Mesenchymal stem cell (in vitro differentiated cells and primary cell): ENCODE measurements at regions not wholly inside any gene's neighbourhood (a gene's known extent, or its start where the extent isn't known, plus 50 kb on each side); places are given as distances from the start of the nearest gene placed in this dataset.

Experiments used
- DNase-seq: peaks from one replicate; pipeline ENCODE4 v3.0.0-alpha.2; 2013
- H2AFZ ChIP-seq: one replicate; pipeline ENCODE4 v1.6.1; 2013; ENCODE audit warnings: low read depth, mild to moderate bottlenecking, control low read depth, inconsistent platforms, low read length, moderate library complexity
- H2AK5ac ChIP-seq: 2 replicates; pipeline ENCODE4 v1.6.1; 2013; ENCODE audit warnings: low read length, moderate library complexity, mild to moderate bottlenecking, inconsistent platforms; ENCODE audit not compliant: severe bottlenecking
- H2BK120ac ChIP-seq: one replicate; pipeline ENCODE4 v1.6.1; 2013; ENCODE audit warnings: low read depth, mild to moderate bottlenecking, inconsistent platforms, low read length, moderate library complexity
- H2BK12ac ChIP-seq, 2 experiments: one replicate each; pipeline ENCODE4 v1.6.1; 2013; ENCODE audit warnings: inconsistent platforms in 2 of 2, low read length in 2 of 2, mild to moderate bottlenecking in 2 of 2, moderate library complexity in 2 of 2, control low read depth in 1 of 2
- H2BK15ac ChIP-seq: one replicate; pipeline ENCODE4 v1.6.1; 2013; ENCODE audit warnings: mild to moderate bottlenecking, low read depth, inconsistent platforms; ENCODE audit not compliant: poor library complexity, severe bottlenecking
- H2BK5ac ChIP-seq: 2 replicates; pipeline ENCODE4 v1.6.1; 2013; ENCODE audit warnings: low read depth, mild to moderate bottlenecking, low read length, control low read depth, inconsistent platforms; ENCODE audit not compliant: poor library complexity, severe bottlenecking
- H3K14ac ChIP-seq, 2 experiments: one replicate each; pipeline ENCODE4 v1.6.1; 2013; ENCODE audit warnings: inconsistent platforms in 2 of 2, low read length in 2 of 2, control low read depth in 1 of 2, mild to moderate bottlenecking in 1 of 2, moderate library complexity in 1 of 2
- H3K18ac ChIP-seq, 2 experiments: one replicate each; pipeline ENCODE4 v1.6.1; 2013; ENCODE audit warnings: inconsistent platforms in 2 of 2, low read length in 2 of 2, control low read depth in 1 of 2, low read depth in 1 of 2, mild to moderate bottlenecking in 1 of 2
- H3K23ac ChIP-seq, 2 experiments: one replicate each; pipeline ENCODE4 v1.6.1; 2013; ENCODE audit warnings: inconsistent platforms in 2 of 2, low read length in 2 of 2, mild to moderate bottlenecking in 2 of 2, moderate library complexity in 2 of 2, control low read depth in 1 of 2
- H3K27ac ChIP-seq: 2 replicates; pipeline ENCODE4 v1.5.1; 2013; ENCODE audit warnings: mild to moderate bottlenecking, moderate library complexity, low read length, control low read depth, inconsistent platforms; ENCODE audit not compliant: poor library complexity, severe bottlenecking
- H3K27me3 ChIP-seq, 2 experiments: 2 replicates each; pipeline versions ENCODE4 v1.6.1 to v1.7.0; 2013; ENCODE audit warnings: low read length in 2 of 2, mild to moderate bottlenecking in 2 of 2, moderate library complexity in 2 of 2, control low read depth in 1 of 2, inconsistent platforms in 1 of 2; ENCODE audit not compliant: control insufficient read depth in 1 of 2, insufficient read depth in 1 of 2
- H3K36me3 ChIP-seq, 2 experiments: 2 replicates each; pipeline versions ENCODE4 v1.6.1 to v1.7.0; 2013; ENCODE audit warnings: low read length in 2 of 2, control low read depth in 1 of 2, inconsistent platforms in 1 of 2, low read depth in 1 of 2, mild to moderate bottlenecking in 1 of 2; ENCODE audit not compliant: insufficient read depth in 2 of 2, control insufficient read depth in 1 of 2
- H3K4ac ChIP-seq, 2 experiments: one replicate each; pipeline ENCODE4 v1.6.1; 2013; ENCODE audit warnings: inconsistent platforms in 2 of 2, low read length in 2 of 2, mild to moderate bottlenecking in 2 of 2, moderate library complexity in 2 of 2, control low read depth in 1 of 2, low read depth in 1 of 2
- H3K4me1 ChIP-seq: 2 replicates; pipeline ENCODE4 v1.6.1; 2013; ENCODE audit warnings: low read depth, low read length, control low read depth; ENCODE audit not compliant: control insufficient read depth, insufficient read depth
- H3K4me2 ChIP-seq: 2 replicates; pipeline ENCODE4 v1.6.1; 2013; ENCODE audit warnings: low read length, mild to moderate bottlenecking, inconsistent platforms; ENCODE audit not compliant: poor library complexity, severe bottlenecking
- H3K4me3 ChIP-seq, 2 experiments: 2 replicates each; pipeline versions ENCODE4 v1.5.1 to v1.7.0; 2013; ENCODE audit warnings: low read length in 2 of 2, mild to moderate bottlenecking in 2 of 2, control low read depth in 1 of 2, low read depth in 1 of 2; ENCODE audit not compliant: insufficient read depth in 1 of 2
- H3K79me1 ChIP-seq: replicated peaks from 2 replicates; pipeline ENCODE4 v1.6.1; 2013; ENCODE audit warnings: mild to moderate bottlenecking, control low read depth, low read length, inconsistent platforms; ENCODE audit not compliant: poor library complexity, severe bottlenecking
- H3K9ac ChIP-seq: 2 replicates; pipeline ENCODE4 v1.7.0; 2013; ENCODE audit warnings: mild to moderate bottlenecking, low read length, moderate library complexity
- H3K9me3 ChIP-seq: 2 replicates; pipeline ENCODE4 v1.7.0; 2013; ENCODE audit warnings: mild to moderate bottlenecking, low read length; ENCODE audit not compliant: control insufficient read depth
- H4K8ac ChIP-seq: one replicate; pipeline ENCODE4 v1.6.1; 2013; ENCODE audit warnings: inconsistent platforms, mild to moderate bottlenecking, low read length, moderate library complexity
- H4K91ac ChIP-seq: one replicate; pipeline ENCODE4 v1.6.1; 2013; ENCODE audit warnings: mild to moderate bottlenecking, low read length, inconsistent platforms
- WGBS: methylation state at CpG from one replicate; pipeline ENCODE4 v1.1.7; 2013; ENCODE audit warnings: mixed read lengths; 5-methylcytosine and 5-hydroxymethylcytosine counted together

DNA sequence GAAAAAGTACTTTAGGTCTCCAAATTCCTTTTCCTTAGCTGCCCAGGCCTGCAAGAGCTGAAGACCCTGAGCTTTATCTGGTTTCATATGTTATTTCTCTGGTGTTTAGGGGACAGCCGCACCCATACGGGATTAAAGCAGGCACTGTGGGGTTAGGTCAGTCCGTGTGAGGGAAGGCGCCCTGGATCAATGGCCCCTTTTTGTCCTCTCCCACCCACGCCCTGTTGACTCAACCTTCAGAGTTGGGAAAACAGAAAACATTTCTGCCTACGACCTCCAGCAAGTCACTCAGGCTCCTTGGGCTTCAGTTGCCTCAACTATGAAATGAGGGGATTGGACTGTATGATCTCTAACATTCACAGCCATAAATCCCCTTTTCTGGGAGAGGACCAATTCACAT is 55.2 kb upstream of the BARX2 start:
- no peaks in the 10 kb centered on the region for H3K9me3 ChIP-seq
- no peak overlapping the region for H3K18ac ChIP-seq
- H3K4me3 ChIP-seq = no peak overlapping the region
- WGBS = 82% methylated on average over 4 of the region's 6 CpGs
- no peak overlapping the region for H2AFZ ChIP-seq
- no peaks in the 10 kb centered on the region for H3K36me3 ChIP-seq
- H3K14ac ChIP-seq = no peak overlapping the region
- H2BK120ac ChIP-seq = no peak overlapping the region
- H3K4ac ChIP-seq = no peak overlapping the region
- no peak overlapping the region for H2AK5ac ChIP-seq
- peaks cover 5 to 12% of the 10 kb centered on the region in 2 experiments for H3K27me3 ChIP-seq
- no peaks in the 10 kb centered on the region for H3K79me1 ChIP-seq
- DNase-seq = no peak
- no peak overlapping the region for H3K27ac ChIP-seq
- H2BK12ac ChIP-seq = no peak overlapping the region
- no peaks in the 10 kb centered on the region for H3K4me1 ChIP-seq
- H4K8ac ChIP-seq = no peak overlapping the region
- H4K91ac ChIP-seq = no peak overlapping the region
- H3K4me2 ChIP-seq = no peak overlapping the region
- H2BK15ac ChIP-seq = no peak overlapping the region
- no peak overlapping the region for H3K23ac ChIP-seq
- H2BK5ac ChIP-seq = no peak overlapping the region
- no peak overlapping the region for H3K9ac ChIP-seq

DNA sequence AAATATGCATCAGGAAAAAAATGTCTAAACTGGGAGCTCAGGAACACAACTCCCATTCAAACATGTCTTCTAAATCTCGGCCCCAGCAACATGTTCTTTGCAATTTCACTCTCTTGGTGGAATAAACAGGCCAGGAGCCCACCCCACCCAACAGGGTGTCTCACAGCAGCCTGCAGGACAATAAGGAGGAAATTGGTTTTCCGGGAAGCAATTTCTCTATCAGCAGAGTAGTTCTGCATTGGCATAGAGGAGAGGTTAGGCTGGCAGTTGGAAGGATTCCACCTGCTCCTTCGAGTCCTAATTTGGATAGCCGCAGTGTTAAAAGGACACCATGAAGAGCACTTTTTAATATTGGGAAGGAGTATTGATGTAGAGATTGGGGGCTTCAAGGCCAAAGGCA is 55.9 kb upstream of the BARX2 start:
- H3K4me2 ChIP-seq = no peak overlapping the region
- H3K4ac ChIP-seq = no peak overlapping the region
- H2BK120ac ChIP-seq = no peak overlapping the region
- peaks cover 11 to 12% of the 10 kb centered on the region in 2 experiments for H3K27me3 ChIP-seq
- H2AK5ac ChIP-seq = no peak overlapping the region
- H2BK15ac ChIP-seq = no peak overlapping the region
- no peak overlapping the region for H3K23ac ChIP-seq
- no peak overlapping the region for H2AFZ ChIP-seq
- H3K27ac ChIP-seq = no peak overlapping the region
- H3K14ac ChIP-seq = no peak overlapping the region
- no peaks in the 10 kb centered on the region for H3K4me1 ChIP-seq
- DNase-seq = no peak
- H3K36me3 ChIP-seq = no peaks in the 10 kb centered on the region
- no peak overlapping the region for H3K9ac ChIP-seq
- no peaks in the 10 kb centered on the region for H3K9me3 ChIP-seq
- WGBS = 83% methylated on average over 4 of the region's 4 CpGs
- H3K4me3 ChIP-seq = no peak overlapping the region
- no peak overlapping the region for H4K91ac ChIP-seq
- H2BK12ac ChIP-seq = no peak overlapping the region
- H3K79me1 ChIP-seq = no peaks in the 10 kb centered on the region
- H2BK5ac ChIP-seq = no peak overlapping the region
- H3K18ac ChIP-seq = no peak overlapping the region
- H4K8ac ChIP-seq = no peak overlapping the region

DNA sequence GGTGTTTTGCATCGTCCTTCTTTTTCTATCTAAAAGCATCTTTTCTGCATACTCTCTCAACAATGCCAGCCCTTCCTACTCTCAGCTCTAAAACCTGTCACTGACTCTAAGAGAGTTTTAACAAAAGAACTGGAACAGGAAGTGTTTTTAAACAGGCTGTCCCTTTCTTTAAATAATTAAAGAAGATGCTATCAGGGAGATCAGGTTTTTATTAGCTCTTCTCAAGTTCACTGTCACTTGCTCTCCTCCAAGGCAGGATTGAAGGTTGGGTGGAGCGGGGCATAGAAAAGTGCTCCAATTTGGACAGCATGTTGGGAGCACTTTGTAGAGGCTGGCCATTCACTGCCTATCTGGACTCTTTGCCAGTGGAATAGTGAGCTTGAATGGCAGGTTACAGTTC is 56.4 kb upstream of the BARX2 start:
- Histone ChIP-seq H3K4me3 (no peak overlapping the region), H2AK5ac (no peak overlapping the region)

DNA sequence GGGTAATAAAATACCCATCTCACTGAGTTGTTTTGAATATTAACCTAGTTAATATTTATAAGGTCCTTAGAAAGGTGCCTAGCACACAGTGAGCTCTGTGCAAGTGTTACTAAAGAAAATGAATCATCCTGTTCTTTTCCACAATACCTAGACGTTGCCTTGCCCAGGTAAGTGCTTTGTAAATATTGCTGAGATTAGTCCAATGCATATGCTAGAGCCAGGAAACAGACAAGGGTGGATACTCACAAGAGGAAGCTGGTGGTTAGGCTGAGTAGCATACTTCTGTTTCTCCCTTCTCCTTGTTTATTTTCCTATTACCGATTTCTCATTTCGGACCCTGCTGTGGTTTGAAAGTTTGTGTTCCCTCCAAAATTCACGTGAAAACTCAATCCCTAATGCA is 58.1 kb upstream of the BARX2 start:
- WGBS = 58% methylated on average over 3 of the region's 4 CpGs
- no peak overlapping the region for H3K23ac ChIP-seq
- no peak overlapping the region for H2BK120ac ChIP-seq
- H3K18ac ChIP-seq = no peak overlapping the region
- H4K8ac ChIP-seq = no peak overlapping the region
- DNase-seq = no peak
- no peak overlapping the region for H2BK15ac ChIP-seq
- no peak overlapping the region for H2AK5ac ChIP-seq
- H3K14ac ChIP-seq = no peak overlapping the region
- H3K36me3 ChIP-seq = no peaks in the 10 kb centered on the region
- no peak overlapping the region for H2AFZ ChIP-seq
- no peak overlapping the region for H3K4me2 ChIP-seq
- no peaks in the 10 kb centered on the region for H3K9me3 ChIP-seq
- no peak overlapping the region for H3K9ac ChIP-seq
- H3K4me3 ChIP-seq = no peak overlapping the region
- no peak overlapping the region for H3K27ac ChIP-seq
- no peak overlapping the region for H2BK12ac ChIP-seq
- H3K4ac ChIP-seq = no peak overlapping the region
- H4K91ac ChIP-seq = no peak overlapping the region
- H3K27me3 ChIP-seq = peaks cover 10 to 11% of the 10 kb centered on the region in 2 experiments
- H3K79me1 ChIP-seq = no peaks in the 10 kb centered on the region
- H3K4me1 ChIP-seq = no peaks in the 10 kb centered on the region
- no peak overlapping the region for H2BK5ac ChIP-seq

More for the DNA sequence above, 56.4 kb upstream of the BARX2 start:
- 100% methylated on average over 1 of the region's 2 CpGs for WGBS
- Histone ChIP-seq H3K4me2 (no peak overlapping the region), H3K27me3 (peaks cover 6 to 11% of the 10 kb centered on the region in 2 experiments), H3K27ac (no peak overlapping the region), H3K9ac (no peak overlapping the region), H3K9me3 (no peaks in the 10 kb centered on the region), H4K8ac (no peak overlapping the region), H2BK12ac (no peak overlapping the region), H3K79me1 (no peaks in the 10 kb centered on the region), H3K36me3 (no peaks in the 10 kb centered on the region), H3K18ac (no peak overlapping the region), H2BK5ac (no peak overlapping the region), H3K23ac (no peak overlapping the region), H3K14ac (no peak overlapping the region), H2AFZ (no peak overlapping the region), H2BK120ac (no peak overlapping the region), H2BK15ac (no peak overlapping the region), H3K4ac (no peak overlapping the region), H3K4me1 (no peaks in the 10 kb centered on the region), H4K91ac (no peak overlapping the region)
- no peak for DNase-seq
